Fibroblast of villous mesenchyme (primary cell): ENCODE measurements at regions not wholly inside any gene's neighbourhood (a gene's known extent, or its start where the extent isn't known, plus 50 kb on each side); places are given as distances from the start of the nearest gene placed in this dataset.

ENCODE experiments used
- DNase-seq: peaks from one replicate; pipeline ENCODE4 v3.0.0-alpha.2; 2010; ENCODE audit warnings: low read depth
- H3K4me3 ChIP-seq: 2 replicates; pipeline ENCODE4 v1.5.1; 2011; ENCODE audit warnings: low read depth, mild to moderate bottlenecking, low read length
- TF ChIP-seq, protein P1 (sequence below): IDR thresholded peaks from 2 replicates; pipeline ENCODE4 v1.5.1; 2012; ENCODE audit warnings: low read depth, mild to moderate bottlenecking, low read length; ENCODE audit not compliant: insufficient read depth

GRCh38 chr2:778731-779350 is 101.6 kb upstream of the TMEM18 start:
- DNase-seq = no peak
- TF ChIP-seq, protein P1, sequence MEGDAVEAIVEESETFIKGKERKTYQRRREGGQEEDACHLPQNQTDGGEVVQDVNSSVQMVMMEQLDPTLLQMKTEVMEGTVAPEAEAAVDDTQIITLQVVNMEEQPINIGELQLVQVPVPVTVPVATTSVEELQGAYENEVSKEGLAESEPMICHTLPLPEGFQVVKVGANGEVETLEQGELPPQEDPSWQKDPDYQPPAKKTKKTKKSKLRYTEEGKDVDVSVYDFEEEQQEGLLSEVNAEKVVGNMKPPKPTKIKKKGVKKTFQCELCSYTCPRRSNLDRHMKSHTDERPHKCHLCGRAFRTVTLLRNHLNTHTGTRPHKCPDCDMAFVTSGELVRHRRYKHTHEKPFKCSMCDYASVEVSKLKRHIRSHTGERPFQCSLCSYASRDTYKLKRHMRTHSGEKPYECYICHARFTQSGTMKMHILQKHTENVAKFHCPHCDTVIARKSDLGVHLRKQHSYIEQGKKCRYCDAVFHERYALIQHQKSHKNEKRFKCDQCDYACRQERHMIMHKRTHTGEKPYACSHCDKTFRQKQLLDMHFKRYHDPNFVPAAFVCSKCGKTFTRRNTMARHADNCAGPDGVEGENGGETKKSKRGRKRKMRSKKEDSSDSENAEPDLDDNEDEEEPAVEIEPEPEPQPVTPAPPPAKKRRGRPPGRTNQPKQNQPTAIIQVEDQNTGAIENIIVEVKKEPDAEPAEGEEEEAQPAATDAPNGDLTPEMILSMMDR = no peak
- H3K4me3 ChIP-seq = no peak overlapping the region

GRCh38 chr2:777546-777945 is 100.3 kb upstream of the TMEM18 start:
- no peak for DNase-seq
- no peak overlapping the region for H3K4me3 ChIP-seq
- TF ChIP-seq, protein P1 = no peak

- H3K4me3 ChIP-seq = no peak overlapping the region
- DNase-seq = no peak
- TF ChIP-seq, protein P1 = no peak
These were observed 99.8 kb upstream of the TMEM18 start for GRCh38 chr2:777051-777450.

DNA sequence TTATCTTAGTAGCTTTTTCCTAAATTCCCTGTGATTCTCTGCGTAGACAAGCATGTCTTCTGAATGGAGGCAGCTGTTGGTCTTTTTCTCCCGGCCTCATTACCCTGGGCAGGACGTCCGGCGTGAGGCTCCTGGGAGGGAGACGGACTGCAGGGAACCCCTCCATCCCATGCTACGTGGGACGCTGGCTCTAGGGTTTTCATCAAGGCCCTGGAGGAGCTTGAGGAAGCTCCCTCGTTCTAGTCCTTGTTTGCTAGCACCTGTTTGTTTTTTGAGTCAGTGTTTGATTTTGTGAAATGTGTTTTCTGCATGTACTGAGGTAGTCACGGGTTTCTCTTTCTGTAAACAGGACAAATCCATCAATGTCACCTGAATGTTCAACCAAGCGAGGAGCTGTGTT is 99.3 kb upstream of the TMEM18 start:
- no peak for DNase-seq
- no peak overlapping the region for H3K4me3 ChIP-seq
- TF ChIP-seq, protein P1 = no peak

- no peak for DNase-seq
- TF ChIP-seq, protein P1 = no peak
- no peak overlapping the region for H3K4me3 ChIP-seq
These were observed 98.8 kb upstream of the TMEM18 start for GRCh38 chr2:776038-776437.

GRCh38 chr2:774436-774835 is 97.2 kb upstream of the TMEM18 start:
- no peak for DNase-seq
- H3K4me3 ChIP-seq = no peak overlapping the region
- TF ChIP-seq, protein P1 = no peak
